ENCODE measurements at regions not wholly inside any gene's neighbourhood (a gene's known extent, or its start where the extent isn't known, plus 50 kb on each side); places are given as distances from the start of the nearest gene placed in this dataset.

DNA sequence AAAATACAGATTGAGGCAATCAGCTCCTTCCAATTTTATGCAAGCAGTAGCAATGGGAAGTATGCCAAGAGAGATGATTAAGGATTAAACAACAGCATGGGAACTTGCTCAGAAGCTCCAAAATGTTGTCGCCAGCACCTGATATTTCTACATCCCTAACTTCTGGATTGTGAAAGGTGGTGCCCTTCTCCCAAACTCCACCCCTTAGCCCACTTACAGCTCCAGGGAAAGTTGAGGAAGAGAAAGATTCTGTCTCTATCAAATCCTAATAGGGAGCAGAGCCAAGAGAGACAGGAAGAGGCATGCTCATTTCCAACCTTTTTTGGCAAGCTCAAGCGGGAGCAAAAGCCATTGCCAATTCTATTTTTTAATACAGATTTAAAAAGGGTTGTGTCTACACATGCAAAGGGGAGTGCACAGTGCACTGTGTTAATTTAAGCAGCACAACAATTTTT, 92.4 kb upstream of the NR3C1 start:
- ATAC-seq (peak; percentile 45), DNase-seq (peak in 1 of 4 donors; percentile 18)
- peaks cover 0 to 4% of the 10 kb centered on the region in 2 donors for H3K36me3 ChIP-seq (replicated peaks in 1 of 2; ENCODE audit: insufficient read depth in 1 of 2, low read depth in 2 of 2)
- H3K4me3 ChIP-seq, result no peak overlapping the region
- WGBS, 2 donors, result 6 to 15% methylated on average over 2 of the region's 2 CpGs
- peaks cover 13% of the 10 kb centered on the region for H3K4me1 ChIP-seq
- peak overlapping the region in 1 of 4 donors; percentile 0 for H3K27ac ChIP-seq
- H3K27me3 ChIP-seq, result no peaks in the 10 kb centered on the region
- no peak for TF ChIP-seq POLR2A (IDR thresholded peaks at IDR 0.05)
- TF ChIP-seq, protein P1, sequence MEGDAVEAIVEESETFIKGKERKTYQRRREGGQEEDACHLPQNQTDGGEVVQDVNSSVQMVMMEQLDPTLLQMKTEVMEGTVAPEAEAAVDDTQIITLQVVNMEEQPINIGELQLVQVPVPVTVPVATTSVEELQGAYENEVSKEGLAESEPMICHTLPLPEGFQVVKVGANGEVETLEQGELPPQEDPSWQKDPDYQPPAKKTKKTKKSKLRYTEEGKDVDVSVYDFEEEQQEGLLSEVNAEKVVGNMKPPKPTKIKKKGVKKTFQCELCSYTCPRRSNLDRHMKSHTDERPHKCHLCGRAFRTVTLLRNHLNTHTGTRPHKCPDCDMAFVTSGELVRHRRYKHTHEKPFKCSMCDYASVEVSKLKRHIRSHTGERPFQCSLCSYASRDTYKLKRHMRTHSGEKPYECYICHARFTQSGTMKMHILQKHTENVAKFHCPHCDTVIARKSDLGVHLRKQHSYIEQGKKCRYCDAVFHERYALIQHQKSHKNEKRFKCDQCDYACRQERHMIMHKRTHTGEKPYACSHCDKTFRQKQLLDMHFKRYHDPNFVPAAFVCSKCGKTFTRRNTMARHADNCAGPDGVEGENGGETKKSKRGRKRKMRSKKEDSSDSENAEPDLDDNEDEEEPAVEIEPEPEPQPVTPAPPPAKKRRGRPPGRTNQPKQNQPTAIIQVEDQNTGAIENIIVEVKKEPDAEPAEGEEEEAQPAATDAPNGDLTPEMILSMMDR (IDR thresholded peaks at IDR 0.05), result no peak
- no peaks in the 10 kb centered on the region for H3K9me3 ChIP-seq
- intact Hi-C loops (cut with DNase I), result no loop called here

DNA sequence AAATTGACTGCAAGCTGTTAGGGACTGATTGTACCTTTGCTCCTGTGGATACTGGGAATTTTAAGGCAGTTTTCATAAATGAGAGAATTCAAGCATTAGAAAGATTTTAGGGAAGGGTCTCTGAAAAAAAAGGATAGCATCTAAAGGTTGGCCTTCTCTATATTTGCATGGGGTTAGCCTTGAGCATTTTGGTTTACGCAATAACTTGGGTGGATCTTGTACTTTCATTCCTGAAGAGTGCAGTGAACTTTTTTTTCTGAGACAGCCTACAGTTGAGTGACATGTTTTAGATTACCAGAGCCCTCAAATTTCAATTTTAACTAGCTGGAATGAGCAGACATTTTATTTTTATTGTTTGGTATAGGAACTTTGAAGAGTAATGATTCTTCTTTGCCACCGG, 91.6 kb upstream of the NR3C1 start:
- no peak for ATAC-seq
- WGBS, 2 donors, result 89 to 95% methylated on average over 2 of the region's 2 CpGs
- no peak for TF ChIP-seq POLR2A (IDR thresholded peaks at IDR 0.05)
- TF ChIP-seq, protein P1 (IDR thresholded peaks at IDR 0.05), result no peak

DNA sequence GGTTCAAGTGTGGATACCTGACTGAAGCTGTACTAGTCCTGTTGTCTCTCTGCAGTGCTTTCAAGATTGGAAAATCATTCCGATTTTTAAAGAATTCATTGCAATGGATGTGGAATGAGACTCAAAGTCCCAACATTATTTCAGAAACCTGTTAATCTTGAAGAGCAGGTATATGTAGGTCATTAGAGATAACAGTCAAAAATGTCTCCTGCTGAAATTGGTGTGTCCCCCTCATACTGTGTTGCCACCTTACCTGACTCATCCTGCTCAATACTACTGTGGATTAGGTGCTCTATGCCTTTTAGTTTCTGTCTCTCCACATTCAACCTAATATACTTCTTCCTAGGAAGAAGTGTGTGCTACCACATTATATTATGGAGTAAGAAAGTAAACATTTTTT, 91.1 kb upstream of the NR3C1 start:
- 39 to 64% methylated on average over 1 of the region's 1 CpG for WGBS, 2 donors
- peaks cover 0 to 4% of the 10 kb centered on the region in 2 donors for H3K36me3 ChIP-seq (replicated peaks in 1 of 2; ENCODE audit: insufficient read depth in 1 of 2, low read depth in 2 of 2)
- no peaks in the 10 kb centered on the region for H3K9me3 ChIP-seq
- DNase-seq, result no peak
- H3K27me3 ChIP-seq, result no peaks in the 10 kb centered on the region
- TF ChIP-seq, protein P1 (IDR thresholded peaks at IDR 0.05), result no peak
- TF ChIP-seq POLR2A (IDR thresholded peaks at IDR 0.05), result no peak
- ATAC-seq, result peak; percentile 12
- H3K27ac ChIP-seq, result no peak overlapping the region
- peaks cover 13% of the 10 kb centered on the region for H3K4me1 ChIP-seq
- H3K4me3 ChIP-seq, result no peak overlapping the region
- intact Hi-C loops (cut with DNase I), result no loop called here

More for the DNA sequence above, 91.6 kb upstream of the NR3C1 start:
- Histone ChIP-seq H3K27me3 (no peaks in the 10 kb centered on the region), H3K27ac (no peak overlapping the region), H3K4me3 (no peak overlapping the region), H3K36me3 (replicated peaks in 1 of 2; ENCODE audit: insufficient read depth in 1 of 2, low read depth in 2 of 2) (peaks cover 0 to 4% of the 10 kb centered on the region in 2 donors), H3K4me1 (peaks cover 13% of the 10 kb centered on the region), H3K9me3 (no peaks in the 10 kb centered on the region)
- intact Hi-C loops (cut with DNase I), result no loop called here
- DNase-seq, result no peak

DNA sequence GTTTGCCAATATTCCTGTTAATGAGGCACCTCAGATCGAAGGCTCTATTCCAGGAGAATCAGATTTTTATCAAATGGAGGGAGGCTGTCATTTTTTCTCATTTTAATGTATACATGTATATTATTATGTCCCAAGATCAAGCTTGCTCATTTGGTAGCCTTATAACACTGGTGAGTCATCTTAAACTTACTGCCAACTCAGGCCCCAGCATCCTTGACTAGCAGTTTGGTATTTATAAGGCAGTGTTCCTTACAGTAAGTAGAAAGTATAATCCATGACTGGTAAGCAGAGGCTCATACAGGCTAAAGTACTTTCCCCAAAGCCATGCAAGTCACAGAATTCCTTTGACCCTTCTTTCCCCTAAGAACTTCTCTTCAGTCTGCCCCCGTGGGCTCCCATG, 90.7 kb upstream of the NR3C1 start:
- ATAC-seq, result no peak
- DNase-seq, result no peak
- Histone ChIP-seq H3K27me3 (no peaks in the 10 kb centered on the region), H3K4me1 (peaks cover 13% of the 10 kb centered on the region), H3K27ac (no peak overlapping the region), H3K9me3 (no peaks in the 10 kb centered on the region), H3K36me3 (replicated peaks in 1 of 2; ENCODE audit: insufficient read depth in 1 of 2, low read depth in 2 of 2) (peaks cover 0 to 4% of the 10 kb centered on the region in 2 donors), H3K4me3 (no peak overlapping the region)
- intact Hi-C loops (cut with DNase I), result no loop called here
- no peak for TF ChIP-seq POLR2A (IDR thresholded peaks at IDR 0.05)
- TF ChIP-seq, protein P1 (IDR thresholded peaks at IDR 0.05), result no peak
- WGBS, 2 donors, result 71 to 84% methylated on average over 2 of the region's 2 CpGs

DNA sequence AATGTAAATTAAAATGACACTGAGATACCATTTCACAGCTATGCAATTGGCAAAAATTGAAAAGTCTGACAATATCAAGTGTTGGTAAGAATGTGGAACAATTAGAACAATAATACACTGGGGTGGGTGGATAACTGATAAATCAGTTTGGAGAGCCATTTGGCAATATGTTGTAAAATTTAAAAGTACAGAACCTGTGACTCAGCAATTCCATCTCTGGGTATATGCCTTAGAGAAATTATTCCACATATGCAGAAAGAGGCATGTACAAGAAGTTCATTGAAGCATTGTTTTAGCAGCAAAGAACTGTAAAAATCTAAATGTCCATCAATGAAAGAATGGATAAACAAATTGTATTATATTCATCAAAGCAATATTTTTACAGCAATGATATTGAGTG, 89.3 kb upstream of the NR3C1 start:
- H3K4me1 ChIP-seq, result peaks cover 13% of the 10 kb centered on the region
- no peak overlapping the region for H3K27ac ChIP-seq
- TF ChIP-seq, protein P1 (IDR thresholded peaks at IDR 0.05), result no peak
- TF ChIP-seq POLR2A (IDR thresholded peaks at IDR 0.05), result no peak
- no peak for ATAC-seq
- H3K9me3 ChIP-seq, result no peaks in the 10 kb centered on the region
- no peak overlapping the region for H3K4me3 ChIP-seq
- H3K27me3 ChIP-seq, result no peaks in the 10 kb centered on the region
- intact Hi-C loops (cut with DNase I), result no loop called here
- H3K36me3 ChIP-seq (replicated peaks in 1 of 2; ENCODE audit: insufficient read depth in 1 of 2, low read depth in 2 of 2), result peaks cover 0 to 4% of the 10 kb centered on the region in 2 donors
- DNase-seq, result no peak

All from body of pancreas (tissue), 4 donors.